Suprapubic skin (tissue), 4 donors: ENCODE measurements at regions not wholly inside any gene's neighbourhood (a gene's known extent, or its start where the extent isn't known, plus 50 kb on each side); places are given as distances from the start of the nearest gene placed in this dataset.

Experiments
- DNase-seq, 2 donors: peaks; one replicate each; pipeline ENCODE4 v3.0.0-alpha.2; 2019; ENCODE audit warnings: low spot score in 2 of 2
- H3K27ac ChIP-seq: fragments of 200-600 bp; sonication (generic); one replicate; pipeline ENCODE4 v1.5.1; 2019
- H3K27me3 ChIP-seq: fragments of 200-600 bp; sonication (generic); one replicate; pipeline ENCODE4 v1.5.1; 2019
- H3K36me3 ChIP-seq: fragments of 200-600 bp; sonication (generic); one replicate; pipeline ENCODE4 v1.5.1; 2019
- H3K4me1 ChIP-seq: fragments of 200-600 bp; sonication (generic); one replicate; pipeline ENCODE4 v1.5.1; 2019
- H3K4me3 ChIP-seq: fragments of 200-600 bp; sonication (generic); one replicate; pipeline ENCODE4 v1.5.1; 2019; ENCODE audit warnings: mild to moderate bottlenecking
- H3K9me3 ChIP-seq: fragments of 200-600 bp; sonication (generic); one replicate; pipeline ENCODE4 v1.5.1; 2019
- EP300 ChIP-seq: sonication (generic); formaldehyde crosslinking; IDR thresholded peaks from one replicate; pipeline ENCODE4 v1.6.1; 2017; ENCODE audit warnings: antibody characterized with exemption
- POLR2A ChIP-seq, 2 donors: fragments of 450-650 bp; IDR thresholded peaks; one replicate each; pipeline ENCODE4 v1.6.1; 2017; ENCODE audit warnings: antibody characterized with exemption in 2 of 2, mild to moderate bottlenecking in 2 of 2, moderate library complexity in 2 of 2
- POLR2AphosphoS5 ChIP-seq, 3 donors: sonication (generic); formaldehyde crosslinking; IDR thresholded peaks; one replicate each; pipeline ENCODE4 v1.6.1; 2017; ENCODE audit warnings: antibody characterized with exemption in 3 of 3
- whole genome bisulfite sequencing: methylation state at CpG from one replicate; pipeline ENCODE4 v1.1.5; 2018; 5-methylcytosine and 5-hydroxymethylcytosine counted together
- TF ChIP-seq, protein P1 (sequence below), 2 donors: fragments of 200-600 bp in 1 of 2; fragments of 450-650 bp in 1 of 2; sonication (generic) in 1 of 2; IDR thresholded peaks; one replicate each; pipeline ENCODE4 v1.5.1; 2016 to 2019; ENCODE audit warnings: antibody characterized with exemption in 2 of 2, mild to moderate bottlenecking in 1 of 2, moderate library complexity in 1 of 2

DNA sequence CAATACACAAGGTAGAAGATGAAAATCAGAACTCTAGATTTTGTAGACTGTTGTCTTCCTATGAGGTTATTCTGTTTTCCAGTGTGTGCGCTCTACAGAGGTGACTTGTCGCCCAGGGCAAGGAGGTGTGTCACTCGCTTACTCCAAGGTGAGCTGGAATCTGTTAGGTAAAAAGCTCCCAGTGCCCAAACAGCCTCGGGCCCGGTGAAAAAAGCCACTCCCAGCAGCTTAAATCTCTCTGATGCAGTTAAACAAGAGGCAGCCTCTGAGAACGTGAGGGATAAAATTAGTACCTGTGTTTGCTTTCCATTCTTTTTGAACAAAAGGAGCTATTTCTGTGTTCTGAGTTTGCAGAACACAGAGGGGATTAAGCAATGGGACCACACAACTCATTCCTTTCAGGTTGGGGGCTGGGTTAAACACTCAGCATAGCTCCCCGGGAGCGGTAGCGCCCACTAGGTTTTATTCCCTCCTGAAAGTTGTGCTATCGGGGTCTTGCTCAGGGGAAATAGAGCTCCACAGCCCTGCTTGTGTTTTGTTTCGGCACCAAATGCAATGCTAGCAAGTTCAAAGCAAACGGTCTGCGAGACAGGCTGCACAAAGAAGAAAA lies 181.2 kb downstream of the FOXA2 start:
- H3K4me3 ChIP-seq: peak overlapping the region; percentile 30
- no peak for DNase-seq
- H3K36me3 ChIP-seq: no peaks in the 10 kb centered on the region
- H3K9me3 ChIP-seq: no peaks in the 10 kb centered on the region
- TF ChIP-seq POLR2A (IDR thresholded peaks at IDR 0.05) (no peak), POLR2AphosphoS5 (IDR thresholded peaks at IDR 0.05) (no peak), EP300 (no peak)
- TF ChIP-seq, protein P1, sequence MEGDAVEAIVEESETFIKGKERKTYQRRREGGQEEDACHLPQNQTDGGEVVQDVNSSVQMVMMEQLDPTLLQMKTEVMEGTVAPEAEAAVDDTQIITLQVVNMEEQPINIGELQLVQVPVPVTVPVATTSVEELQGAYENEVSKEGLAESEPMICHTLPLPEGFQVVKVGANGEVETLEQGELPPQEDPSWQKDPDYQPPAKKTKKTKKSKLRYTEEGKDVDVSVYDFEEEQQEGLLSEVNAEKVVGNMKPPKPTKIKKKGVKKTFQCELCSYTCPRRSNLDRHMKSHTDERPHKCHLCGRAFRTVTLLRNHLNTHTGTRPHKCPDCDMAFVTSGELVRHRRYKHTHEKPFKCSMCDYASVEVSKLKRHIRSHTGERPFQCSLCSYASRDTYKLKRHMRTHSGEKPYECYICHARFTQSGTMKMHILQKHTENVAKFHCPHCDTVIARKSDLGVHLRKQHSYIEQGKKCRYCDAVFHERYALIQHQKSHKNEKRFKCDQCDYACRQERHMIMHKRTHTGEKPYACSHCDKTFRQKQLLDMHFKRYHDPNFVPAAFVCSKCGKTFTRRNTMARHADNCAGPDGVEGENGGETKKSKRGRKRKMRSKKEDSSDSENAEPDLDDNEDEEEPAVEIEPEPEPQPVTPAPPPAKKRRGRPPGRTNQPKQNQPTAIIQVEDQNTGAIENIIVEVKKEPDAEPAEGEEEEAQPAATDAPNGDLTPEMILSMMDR (IDR thresholded peaks at IDR 0.05): no peak
- no peak overlapping the region for H3K27ac ChIP-seq
- WGBS: 14% methylated on average over 13 of the region's 13 CpGs
- H3K4me1 ChIP-seq: peaks cover 21% of the 10 kb centered on the region
- peaks cover 10% of the 10 kb centered on the region for H3K27me3 ChIP-seq

DNA sequence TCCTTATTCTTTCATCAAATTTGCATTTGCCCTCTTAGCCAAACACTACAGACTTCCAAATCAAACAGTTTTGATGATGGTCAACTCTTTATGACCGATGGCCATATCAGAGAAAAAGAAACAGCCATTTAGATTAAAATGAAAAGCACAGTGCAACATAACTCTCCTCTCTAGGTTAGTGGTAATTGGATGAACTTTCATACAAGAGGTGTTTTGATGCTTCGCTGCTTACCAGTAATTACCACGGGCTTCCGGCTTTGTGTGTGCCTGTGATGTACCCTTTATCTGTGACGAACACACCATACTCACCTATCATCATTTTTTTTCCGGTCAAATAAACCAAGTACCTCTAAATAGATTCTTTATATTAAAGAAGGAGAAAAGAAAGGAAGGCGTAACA lies 181.8 kb downstream of the FOXA2 start:
- 82% methylated on average over 7 of the region's 7 CpGs for WGBS
- Histone ChIP-seq H3K4me1 (peaks cover 21% of the 10 kb centered on the region), H3K27ac (no peak overlapping the region), H3K9me3 (no peaks in the 10 kb centered on the region), H3K4me3 (no peak overlapping the region), H3K36me3 (no peaks in the 10 kb centered on the region), H3K27me3 (peaks cover 8% of the 10 kb centered on the region)
- TF ChIP-seq EP300 (no peak), POLR2A (IDR thresholded peaks at IDR 0.05) (no peak), POLR2AphosphoS5 (IDR thresholded peaks at IDR 0.05) (no peak)
- TF ChIP-seq, protein P1 (IDR thresholded peaks at IDR 0.05): no peak
- no peak for DNase-seq

DNA sequence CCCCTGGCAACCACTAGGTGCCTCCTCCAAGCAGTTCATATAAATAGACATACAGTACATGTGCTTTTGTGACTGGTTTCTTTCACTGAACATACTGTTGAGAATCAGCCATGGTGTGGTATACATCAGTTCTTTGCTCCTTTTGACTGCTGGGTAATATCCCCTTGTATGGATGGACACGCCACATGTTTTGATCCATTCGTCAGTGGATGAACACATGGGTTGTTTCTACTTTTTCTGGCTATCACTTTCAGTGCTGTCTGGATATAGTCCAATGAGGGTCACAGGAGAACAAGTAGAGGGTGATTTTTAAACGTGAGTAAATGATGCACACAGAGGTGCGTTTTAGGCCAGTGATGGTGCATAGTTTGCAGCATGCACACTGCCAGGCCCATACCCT lies 183.9 kb downstream of the FOXA2 start:
- WGBS: 91% methylated on average over 4 of the region's 4 CpGs

DNA sequence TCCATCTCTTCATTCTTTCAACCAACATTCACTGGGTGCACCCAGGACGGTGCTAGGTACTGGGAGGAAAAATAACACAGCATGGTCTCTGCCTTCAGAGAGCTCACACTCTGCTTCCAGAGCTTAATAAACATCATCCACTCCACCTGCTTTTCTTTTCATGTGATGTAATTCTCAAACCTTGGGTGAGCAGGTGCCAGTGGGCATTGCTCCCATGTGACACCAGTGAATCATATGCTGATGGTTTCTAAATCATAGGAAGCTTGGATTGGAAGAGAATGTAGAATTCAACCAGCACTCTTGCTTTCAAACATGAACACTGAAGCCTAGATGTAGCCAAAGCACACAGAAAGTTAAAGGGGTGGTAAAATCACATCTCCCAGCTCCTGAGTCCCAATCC lies 189.8 kb downstream of the FOXA2 start:
- Histone ChIP-seq H3K9me3 (no peaks in the 10 kb centered on the region), H3K27me3 (peaks cover 16% of the 10 kb centered on the region), H3K4me3 (no peak overlapping the region), H3K36me3 (no peaks in the 10 kb centered on the region), H3K27ac (no peak overlapping the region), H3K4me1 (no peaks in the 10 kb centered on the region)
- no peak for DNase-seq
- WGBS: 78% methylated on average over 1 of the region's 1 CpG
- TF ChIP-seq POLR2AphosphoS5 (IDR thresholded peaks at IDR 0.05): no peak
- no peak for TF ChIP-seq POLR2A (IDR thresholded peaks at IDR 0.05)
- TF ChIP-seq EP300: no peak
- TF ChIP-seq, protein P1 (IDR thresholded peaks at IDR 0.05): no peak

More for the DNA sequence above, 183.9 kb downstream of the FOXA2 start:
- no peak for TF ChIP-seq POLR2A (IDR thresholded peaks at IDR 0.05)
- TF ChIP-seq, protein P1 (IDR thresholded peaks at IDR 0.05): no peak
- TF ChIP-seq EP300: no peak
- TF ChIP-seq POLR2AphosphoS5 (IDR thresholded peaks at IDR 0.05): no peak
- Histone ChIP-seq H3K4me3 (no peak overlapping the region), H3K36me3 (no peaks in the 10 kb centered on the region), H3K27ac (no peak overlapping the region), H3K9me3 (no peaks in the 10 kb centered on the region), H3K4me1 (peaks cover 21% of the 10 kb centered on the region), H3K27me3 (no peaks in the 10 kb centered on the region)
- DNase-seq: no peak

GRCh38 chr20:22390543-22390903 lies 193.8 kb downstream of the FOXA2 start:
- TF ChIP-seq, protein P1 (IDR thresholded peaks at IDR 0.05): no peak
- TF ChIP-seq EP300 (no peak), POLR2A (IDR thresholded peaks at IDR 0.05) (no peak), POLR2AphosphoS5 (IDR thresholded peaks at IDR 0.05) (no peak)
- no peak overlapping the region for H3K27ac ChIP-seq
- DNase-seq: no peak
- no peaks in the 10 kb centered on the region for H3K9me3 ChIP-seq
- 81% methylated on average over 5 of the region's 5 CpGs for WGBS
- no peak overlapping the region for H3K4me3 ChIP-seq
- H3K36me3 ChIP-seq: no peaks in the 10 kb centered on the region
- H3K27me3 ChIP-seq: peaks cover 22% of the 10 kb centered on the region
- no peaks in the 10 kb centered on the region for H3K4me1 ChIP-seq
